ENCODE measurements at regions not wholly inside any gene's neighbourhood (a gene's known extent, or its start where the extent isn't known, plus 50 kb on each side); places are given as distances from the start of the nearest gene placed in this dataset.

- TF ChIP-seq CTCF (IDR thresholded peaks at IDR 0.05) = no peak
- no peak for TF ChIP-seq ZFX (IDR thresholded peaks at IDR 0.05; ENCODE audit: borderline replicate concordance)
Observed at GRCh38 chr17:56661906-56662305, 68.4 kb downstream of the NOG start.

All from 22Rv1 (cell line).